ENCODE measurements at regions not wholly inside any gene's neighbourhood (a gene's known extent, or its start where the extent isn't known, plus 50 kb on each side); places are given as distances from the start of the nearest gene placed in this dataset.

GRCh38 chr10:24136070-24136469 lies 72.9 kb upstream of the KIAA1217 start:
- DNase-seq: no peak

- DNase-seq: no peak
These were observed 61.6 kb upstream of the KIAA1217 start for GRCh38 chr10:24147321-24147720.

DNA sequence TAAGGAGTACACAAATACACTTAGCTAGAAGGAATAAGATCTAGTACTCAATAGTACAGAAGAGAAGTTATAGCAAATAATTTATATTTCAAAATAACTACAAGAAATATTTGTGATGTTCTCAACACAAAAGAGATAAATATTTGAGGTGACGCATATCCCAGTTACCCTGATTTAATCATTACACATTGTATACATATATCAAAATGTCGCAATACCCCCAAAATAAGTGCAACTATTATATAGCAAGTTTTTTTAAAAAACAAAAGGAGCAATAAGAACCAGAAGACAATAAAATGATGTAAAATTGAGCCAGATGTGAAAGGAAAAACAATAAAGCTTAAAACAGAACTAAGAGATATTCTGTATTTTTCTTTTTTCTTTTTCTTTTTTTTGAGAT lies 59.3 kb upstream of the KIAA1217 start:
- DNase-seq: no peak

DNA sequence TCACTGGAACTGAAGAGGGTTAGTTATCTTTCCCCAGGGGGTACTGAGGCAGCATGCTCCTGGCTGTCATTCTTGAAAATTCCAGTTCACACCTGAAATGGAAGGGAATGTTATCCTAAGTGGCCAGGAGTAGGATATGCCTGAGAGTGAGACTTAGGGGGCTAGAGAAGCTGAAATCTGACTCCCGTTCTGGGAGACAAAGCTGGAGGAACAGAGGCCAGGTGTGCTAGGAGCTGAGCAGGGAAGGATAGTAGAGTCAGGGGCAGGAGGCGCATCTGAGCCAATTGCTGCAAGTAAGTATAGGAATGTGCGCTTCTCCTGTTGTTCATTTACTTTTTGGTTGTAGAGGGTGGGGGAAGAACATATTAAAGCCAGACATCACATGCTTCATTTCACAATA lies 58.1 kb upstream of the KIAA1217 start:
- DNase-seq: no peak

- DNase-seq: no peak
These were observed 56.7 kb upstream of the KIAA1217 start for GRCh38 chr10:24152270-24152669.

DNA sequence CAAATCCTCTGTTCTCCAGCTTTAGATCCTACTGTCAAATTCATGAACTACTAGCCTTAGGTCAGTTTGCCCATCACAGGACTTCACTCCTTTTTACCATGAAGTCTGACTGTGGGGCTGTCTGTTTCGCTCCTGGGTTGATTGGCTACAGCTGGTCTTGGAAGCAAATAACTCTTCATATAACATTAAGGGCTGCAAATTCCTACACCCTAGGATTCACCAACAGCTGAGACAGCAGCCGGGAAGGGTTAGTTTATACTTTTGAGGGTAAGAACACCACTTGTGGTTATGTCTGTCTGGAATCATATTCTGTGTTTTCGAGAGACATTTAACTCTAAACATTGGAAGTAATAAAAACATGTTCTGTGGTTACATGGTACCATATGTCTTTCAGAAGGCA lies 55.9 kb upstream of the KIAA1217 start:
- no peak for DNase-seq

DNA sequence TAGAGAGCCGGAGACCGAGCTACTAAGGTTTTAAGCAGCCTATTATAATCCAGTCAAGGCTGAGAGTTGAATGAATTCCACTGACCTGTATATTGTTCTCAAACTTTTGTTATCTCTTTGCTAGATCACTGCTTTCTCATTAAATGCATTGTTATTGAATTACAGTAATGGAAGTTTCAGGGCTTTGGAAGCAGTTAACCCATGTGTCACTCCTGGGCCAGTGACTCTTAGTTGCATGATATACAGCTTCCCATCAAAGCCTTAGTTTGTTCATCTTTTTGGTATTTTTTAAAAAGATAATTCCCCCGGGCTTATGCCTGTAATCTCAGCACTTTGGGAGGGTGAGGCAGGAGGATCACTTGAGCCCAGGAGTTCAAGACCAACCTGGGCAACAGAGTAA lies 55.4 kb upstream of the KIAA1217 start:
- no peak for DNase-seq

DNA sequence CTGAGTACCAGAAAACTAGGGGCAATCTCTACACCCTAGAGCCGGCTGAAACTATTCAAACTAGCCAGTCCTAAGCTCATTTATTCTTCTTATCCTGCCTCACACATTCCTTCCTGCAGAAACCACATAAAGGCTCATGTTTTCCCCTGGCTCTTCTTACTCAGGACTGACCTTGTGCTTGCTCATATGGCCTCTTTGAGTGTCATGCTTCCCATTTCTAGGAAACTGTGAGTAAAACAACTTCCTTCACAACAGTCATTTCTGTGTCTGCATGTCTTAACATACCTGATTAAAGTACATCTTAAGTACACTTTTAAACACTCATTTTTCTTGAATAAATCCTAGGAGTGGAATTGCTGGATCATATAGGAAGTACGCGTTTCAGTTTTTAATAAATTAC lies 52.3 kb upstream of the KIAA1217 start:
- DNase-seq: no peak

GRCh38 chr10:24157567-24157966 lies 51.4 kb upstream of the KIAA1217 start:
- no peak for DNase-seq
